IMR-90 (cell line): ENCODE measurements at regions not wholly inside any gene's neighbourhood (a gene's known extent, or its start where the extent isn't known, plus 50 kb on each side); places are given as distances from the start of the nearest gene placed in this dataset.
A peak's percentile ranks its signal among the peaks of the same experiment; 100 is the strongest.

Source experiments
- ATAC-seq: fragments of 200-7000 bp; cut with Tn5 transposase; 2 replicates; pipeline ENCODE4 v1.9.1; 2020; ENCODE audit warnings: low read depth, mild to moderate bottlenecking, moderate library complexity
- BruUV-seq: library from RNA; stranded (reverse); fragments of 400-500 nt; replicated peaks from 2 replicates; lab custom pipeline; 2021; lab: Mats Ljungman, UMichigan
- CTCF ChIA-PET: fragments of 300-600 bp; formaldehyde crosslinking; extraction: SDS; loops from one replicate; lab custom pipeline; 2021; ENCODE audit warnings: antibody characterized with exemption; lab: Yijun Ruan, JAX
- POLR2A ChIA-PET: fragments of 300-600 bp; sonication (Branson Sonifier 250); formaldehyde crosslinking; loops from one replicate; lab custom pipeline; 2022; ENCODE audit warnings: antibody characterized with exemption; ENCODE audit not compliant: unreplicated experiment; lab: Charles Lee
- DNase-seq: peaks from one replicate; pipeline ENCODE4 v3.0.0; 2013
- H2AFZ ChIP-seq: replicated peaks from 2 replicates; pipeline ENCODE3; 2013; ENCODE audit warnings: low read length, mild to moderate bottlenecking; ENCODE audit not compliant: poor library complexity
- H2AK5ac ChIP-seq: 2 replicates; pipeline ENCODE4 v1.6.1; 2013; ENCODE audit warnings: low read depth, low read length, inconsistent platforms
- H2AK9ac ChIP-seq: replicated peaks from 2 replicates; pipeline ENCODE3; 2013; ENCODE audit warnings: mild to moderate bottlenecking, low read depth, low read length, moderate library complexity; ENCODE audit not compliant: poor library complexity
- H2BK120ac ChIP-seq: 2 replicates; pipeline ENCODE4 v1.6.1; 2013; ENCODE audit warnings: low read depth, low read length, inconsistent platforms
- H2BK15ac ChIP-seq: 3 replicates; pipeline ENCODE4 v1.6.1; 2013; ENCODE audit warnings: low read depth, low read length, inconsistent platforms
- H2BK20ac ChIP-seq: 2 replicates; pipeline ENCODE4 v1.6.1; 2013; ENCODE audit warnings: low read depth, mild to moderate bottlenecking, inconsistent platforms, low read length, moderate library complexity
- H2BK5ac ChIP-seq: 2 replicates; pipeline ENCODE4 v1.6.1; 2013; ENCODE audit warnings: mild to moderate bottlenecking, low read depth, low read length, inconsistent platforms; ENCODE audit not compliant: poor library complexity, severe bottlenecking
- H3K14ac ChIP-seq: replicated peaks from 2 replicates; pipeline ENCODE4 v1.6.1; 2013; ENCODE audit warnings: low read depth, low read length, inconsistent platforms
- H3K18ac ChIP-seq: 2 replicates; pipeline ENCODE4 v1.6.1; 2013; ENCODE audit warnings: low read depth, low read length, control low read depth
- H3K23ac ChIP-seq: 2 replicates; pipeline ENCODE4 v1.6.1; 2013; ENCODE audit warnings: low read depth, low read length, inconsistent platforms
- H3K27ac ChIP-seq: 2 replicates; pipeline ENCODE4 v1.5.1; 2013; ENCODE audit warnings: mild to moderate bottlenecking, control low read depth, low read length; ENCODE audit not compliant: insufficient read depth
- H3K27me3 ChIP-seq: 2 replicates; pipeline ENCODE4 v1.6.1; 2013; ENCODE audit warnings: low read length; ENCODE audit not compliant: control insufficient read depth, insufficient read depth
- H3K36me3 ChIP-seq: 2 replicates; pipeline ENCODE4 v1.6.1; 2013; ENCODE audit warnings: low read length, mixed read lengths; ENCODE audit not compliant: control insufficient read depth, insufficient read depth
- H3K4ac ChIP-seq: 2 replicates; pipeline ENCODE4 v1.6.1; 2013; ENCODE audit warnings: low read depth, low read length, inconsistent platforms
- H3K4me1 ChIP-seq: 2 replicates; pipeline ENCODE4 v1.6.1; 2013; ENCODE audit warnings: low read length, mixed read lengths; ENCODE audit not compliant: control insufficient read depth, insufficient read depth
- H3K4me2 ChIP-seq: 2 replicates; pipeline ENCODE4 v1.6.1; 2013; ENCODE audit warnings: low read depth, mild to moderate bottlenecking, control low read depth, low read length, moderate library complexity
- H3K4me3 ChIP-seq: 2 replicates; pipeline ENCODE4 v1.5.1; 2013; ENCODE audit warnings: low read depth, mild to moderate bottlenecking, control low read depth, low read length, moderate library complexity; ENCODE audit not compliant: insufficient read depth
- H3K56ac ChIP-seq: 2 replicates; pipeline ENCODE4 v1.6.1; 2013; ENCODE audit warnings: low read length, inconsistent platforms; ENCODE audit not compliant: insufficient read depth; ENCODE audit errors: extremely low read depth
- H3K79me1 ChIP-seq, 2 experiments: 2 replicates each; pipeline ENCODE4 v1.6.1; 2013; ENCODE audit warnings: low read length in 2 of 2, inconsistent platforms in 1 of 2, low read depth in 1 of 2
- H3K9ac ChIP-seq: 2 replicates; pipeline ENCODE4 v1.6.1; 2013; ENCODE audit warnings: low read depth, low read length, control low read depth
- H3K9me1 ChIP-seq: 2 replicates; pipeline ENCODE4 v1.6.1; 2013; ENCODE audit warnings: low read length, inconsistent platforms; ENCODE audit not compliant: insufficient read depth
- H3K9me3 ChIP-seq: 2 replicates; pipeline ENCODE4 v1.6.1; 2013; ENCODE audit warnings: low read length; ENCODE audit not compliant: control insufficient read depth, insufficient read depth
- H4K20me1 ChIP-seq: 2 replicates; pipeline ENCODE4 v1.6.1; 2013; ENCODE audit warnings: low read length, inconsistent platforms; ENCODE audit not compliant: insufficient read depth
- H4K5ac ChIP-seq: 2 replicates; pipeline ENCODE4 v1.6.1; 2013; ENCODE audit warnings: mild to moderate bottlenecking, low read depth, low read length, control low read depth
- H4K8ac ChIP-seq, 2 experiments: 2 replicates each; pipeline ENCODE4 v1.6.1; 2013; ENCODE audit warnings: low read depth in 2 of 2, low read length in 2 of 2, control low read depth in 1 of 2, inconsistent platforms in 1 of 2
- H4K91ac ChIP-seq: 2 replicates; pipeline ENCODE4 v1.6.1; 2013; ENCODE audit warnings: low read depth, low read length, inconsistent platforms; ENCODE audit not compliant: insufficient read depth
- BHLHE40 ChIP-seq: fragments of 150-350 bp; IDR thresholded peaks from 2 replicates; pipeline ENCODE4 v1.6.1; 2016; ENCODE audit warnings: mild to moderate bottlenecking, low read depth, low read length
- CEBPB ChIP-seq: IDR thresholded peaks from 2 replicates; pipeline ENCODE4 v1.6.1; 2012; ENCODE audit warnings: low read depth, low read length, improper control_type of control experiment
- CHD1 ChIP-seq: IDR thresholded peaks from 2 replicates; pipeline ENCODE4 v1.6.1; 2012; ENCODE audit warnings: low read depth, low read length, improper control_type of control experiment
- ELK1 ChIP-seq: fragments of 150-350 bp; IDR thresholded peaks from 2 replicates; pipeline ENCODE4 v1.6.1; 2016; ENCODE audit warnings: low read depth, mild to moderate bottlenecking, low read length, moderate library complexity, borderline replicate concordance
- FOS ChIP-seq: fragments of 150-350 bp; IDR thresholded peaks from 2 replicates; pipeline ENCODE4 v1.6.1; 2016; ENCODE audit warnings: low read depth, low read length
- MAFK ChIP-seq: IDR thresholded peaks from 2 replicates; pipeline ENCODE4 v1.6.1; 2012; ENCODE audit warnings: low read depth, low read length, improper control_type of control experiment
- MAZ ChIP-seq: IDR thresholded peaks from 2 replicates; pipeline ENCODE4 v1.6.1; 2012; ENCODE audit warnings: low read depth, mild to moderate bottlenecking, low read length, improper control_type of control experiment, moderate library complexity, borderline replicate concordance
- MXI1 ChIP-seq: IDR thresholded peaks from 2 replicates; pipeline ENCODE4 v1.6.1; 2012; ENCODE audit warnings: low read depth, mild to moderate bottlenecking, low read length, moderate library complexity, borderline replicate concordance
- POLR2A ChIP-seq: IDR thresholded peaks from 2 replicates; pipeline ENCODE4 v1.6.1; 2012; ENCODE audit warnings: mild to moderate bottlenecking, low read depth, low read length
- RAD21 ChIP-seq: IDR thresholded peaks from 2 replicates; pipeline ENCODE4 v1.6.1; 2012; ENCODE audit warnings: low read length, improper control_type of control experiment
- RFX5 ChIP-seq: IDR thresholded peaks from 2 replicates; pipeline ENCODE4 v1.8.0; 2012; ENCODE audit warnings: low read depth, mild to moderate bottlenecking, low read length, moderate library complexity
- SMC3 ChIP-seq: fragments of 150-350 bp; IDR thresholded peaks from 2 replicates; pipeline ENCODE4 v1.6.1; 2016; ENCODE audit warnings: low read depth, mild to moderate bottlenecking, antibody characterized with exemption, low read length, moderate library complexity
- WGBS, 2 experiments: methylation state at CpG; one replicate each; pipeline versions ENCODE4 v1.1.5 to v1.1.7; 2013; ENCODE audit warnings: missing lambda C conversion rate in 2 of 2; ENCODE audit not compliant: insufficient read length in 1 of 2; ENCODE audit errors: extremely low coverage in 2 of 2; 5-methylcytosine and 5-hydroxymethylcytosine counted together
- dilution Hi-C: fragments of 300-500 bp; cut with HindIII; formaldehyde crosslinking; loops from one replicate; pipeline ENCODE4 v1.14.3; 2018; ENCODE audit warnings: low sequenced_read_pairs; ENCODE audit not compliant: unreplicated experiment
- in situ Hi-C: fragments of 300-500 bp; cut with MboI; formaldehyde crosslinking; loops from 3 replicates; pipeline ENCODE4 v1.14.3; 2019; ENCODE audit warnings: low sequenced_read_pairs, inconsistent platforms, mixed read lengths
- intact Hi-C: fragments of 100-400 bp; cut with micrococcal nuclease; formaldehyde crosslinking; loops from 2 replicates; pipeline ENCODE4 v1.10.0; 2022
- TF ChIP-seq, protein P1 (sequence below): fragments of 150-350 bp; IDR thresholded peaks from 2 replicates; pipeline ENCODE4 v1.6.1; 2017; ENCODE audit warnings: mild to moderate bottlenecking, antibody characterized with exemption, low read length, low read depth
- TF ChIP-seq, protein P2 (sequence below): conservative IDR thresholded peaks from 2 replicates; pipeline ENCODE4 v1.5.1; 2012; ENCODE audit warnings: mild to moderate bottlenecking, low read depth, low read length, improper control_type of control experiment

DNA sequence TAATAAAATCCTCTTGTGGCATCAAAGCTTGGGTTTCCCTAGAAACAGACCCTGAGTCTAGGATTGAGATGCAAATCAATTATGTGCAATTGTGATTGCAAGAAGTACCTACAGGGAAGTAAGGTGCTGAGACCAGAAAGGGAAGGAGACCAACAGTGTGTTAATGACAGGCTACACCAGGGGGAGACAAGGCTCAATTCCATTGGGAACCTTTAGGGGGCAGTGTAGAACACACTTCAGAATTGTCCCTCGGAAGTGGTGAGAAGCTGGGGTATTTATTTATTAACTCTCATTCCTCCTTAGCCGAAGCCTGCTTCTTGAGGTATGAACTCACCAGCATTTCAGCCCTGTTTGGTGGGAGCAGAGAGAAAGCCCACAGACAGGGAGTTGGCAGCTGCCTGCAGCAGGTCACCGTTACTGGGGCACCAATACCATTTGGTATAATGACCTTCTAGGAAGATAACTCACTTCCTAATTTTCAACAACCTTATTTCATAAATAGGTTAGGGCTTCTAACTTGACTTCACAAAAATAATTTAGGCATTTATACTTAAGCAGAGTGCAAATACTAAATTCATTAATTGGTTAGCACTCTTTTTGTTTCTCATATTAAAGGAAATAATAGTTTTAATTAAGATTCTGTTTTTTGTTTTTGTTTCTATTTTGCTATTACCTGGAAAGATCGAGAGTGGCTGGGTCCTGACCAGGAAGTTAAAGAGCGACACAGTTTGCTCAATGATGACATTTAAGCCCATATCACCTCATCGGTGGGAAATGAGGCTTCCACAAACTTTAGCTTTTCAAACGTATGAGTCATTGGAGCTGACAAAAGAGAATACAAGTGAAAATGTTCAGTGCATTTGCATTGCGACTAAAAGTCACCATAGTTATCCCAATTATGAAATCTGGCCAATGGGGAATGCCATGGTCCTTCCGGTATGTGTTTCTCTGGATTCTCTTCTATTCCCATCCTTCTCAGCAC is 94.8 kb downstream of the BTBD3 start:
- H3K18ac ChIP-seq, result no peak overlapping the region
- no peak overlapping the region for H4K8ac ChIP-seq
- dilution Hi-C loops (no loop called here), in situ Hi-C loops (no loop called here), intact Hi-C loops (loop anchor here (1.0 to 5.0 kb wide), 2 partner anchors 195 to 335 kb away; no protein-coding TSS in a partner anchor)
- H4K20me1 ChIP-seq, result no peaks in the 10 kb centered on the region
- H4K91ac ChIP-seq, result no peak overlapping the region
- H3K23ac ChIP-seq, result no peak overlapping the region
- ATAC-seq, result peak; percentile 79
- H3K9ac ChIP-seq, result no peak overlapping the region
- no peak overlapping the region for H3K4me3 ChIP-seq
- no peak overlapping the region for H2BK15ac ChIP-seq
- POLR2A ChIA-PET, result no interaction called here
- H3K4me1 ChIP-seq, result no peaks in the 10 kb centered on the region
- peak overlapping the region; percentile 76; the same call in 1 of the 2 replicates for H3K4me2 ChIP-seq
- WGBS, 2 experiments, result no CpG with 5 or more reads among the region's 9 CpGs
- H2AK9ac ChIP-seq, result no peak overlapping the region
- no peak overlapping the region for H2BK20ac ChIP-seq
- no peak overlapping the region for H2BK120ac ChIP-seq
- no peak overlapping the region for H4K5ac ChIP-seq
- CTCF ChIA-PET, result interaction anchor here (0.6 to 1.5 kb wide), 13 partner anchors 12 to 341 kb away, joined by 3 to 8 read pairs (median 3); no protein-coding TSS in a partner anchor
- no peak overlapping the region for H3K4ac ChIP-seq
- no peaks in the 10 kb centered on the region for H3K36me3 ChIP-seq
- H3K9me1 ChIP-seq, result no peaks in the 10 kb centered on the region
- no peak overlapping the region for H3K56ac ChIP-seq
- peak; percentile 52 for DNase-seq
- no peaks in the 10 kb centered on the region; the same call in 1 of the 2 replicates for H3K27me3 ChIP-seq
- H3K14ac ChIP-seq, result no peak overlapping the region
- H2AFZ ChIP-seq, result no peak overlapping the region
- H3K27ac ChIP-seq, result no peak overlapping the region
- no peaks in the 10 kb centered on the region for H3K79me1 ChIP-seq
- no peak overlapping the region for H2BK5ac ChIP-seq
- H2AK5ac ChIP-seq, result no peak overlapping the region
- BruUV-seq, result no TSS peak
- H3K9me3 ChIP-seq, result no peaks in the 10 kb centered on the region
- TF ChIP-seq SMC3 (peak; percentile 69), MAFK (no peak), POLR2A (no peak), MAZ (no peak), FOS (no peak), CHD1 (no peak), ELK1 (no peak), MXI1 (no peak), RAD21 (peak; percentile 73), RFX5 (no peak), BHLHE40 (no peak), CEBPB (no peak)
- TF ChIP-seq, protein P1, sequence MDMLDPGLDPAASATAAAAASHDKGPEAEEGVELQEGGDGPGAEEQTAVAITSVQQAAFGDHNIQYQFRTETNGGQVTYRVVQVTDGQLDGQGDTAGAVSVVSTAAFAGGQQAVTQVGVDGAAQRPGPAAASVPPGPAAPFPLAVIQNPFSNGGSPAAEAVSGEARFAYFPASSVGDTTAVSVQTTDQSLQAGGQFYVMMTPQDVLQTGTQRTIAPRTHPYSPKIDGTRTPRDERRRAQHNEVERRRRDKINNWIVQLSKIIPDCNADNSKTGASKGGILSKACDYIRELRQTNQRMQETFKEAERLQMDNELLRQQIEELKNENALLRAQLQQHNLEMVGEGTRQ, result no peak
- TF ChIP-seq, protein P2, sequence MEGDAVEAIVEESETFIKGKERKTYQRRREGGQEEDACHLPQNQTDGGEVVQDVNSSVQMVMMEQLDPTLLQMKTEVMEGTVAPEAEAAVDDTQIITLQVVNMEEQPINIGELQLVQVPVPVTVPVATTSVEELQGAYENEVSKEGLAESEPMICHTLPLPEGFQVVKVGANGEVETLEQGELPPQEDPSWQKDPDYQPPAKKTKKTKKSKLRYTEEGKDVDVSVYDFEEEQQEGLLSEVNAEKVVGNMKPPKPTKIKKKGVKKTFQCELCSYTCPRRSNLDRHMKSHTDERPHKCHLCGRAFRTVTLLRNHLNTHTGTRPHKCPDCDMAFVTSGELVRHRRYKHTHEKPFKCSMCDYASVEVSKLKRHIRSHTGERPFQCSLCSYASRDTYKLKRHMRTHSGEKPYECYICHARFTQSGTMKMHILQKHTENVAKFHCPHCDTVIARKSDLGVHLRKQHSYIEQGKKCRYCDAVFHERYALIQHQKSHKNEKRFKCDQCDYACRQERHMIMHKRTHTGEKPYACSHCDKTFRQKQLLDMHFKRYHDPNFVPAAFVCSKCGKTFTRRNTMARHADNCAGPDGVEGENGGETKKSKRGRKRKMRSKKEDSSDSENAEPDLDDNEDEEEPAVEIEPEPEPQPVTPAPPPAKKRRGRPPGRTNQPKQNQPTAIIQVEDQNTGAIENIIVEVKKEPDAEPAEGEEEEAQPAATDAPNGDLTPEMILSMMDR, result peak; percentile 99
